Stimulated activated effector memory CD8-positive, alpha-beta T cell treated with anti-CD3 and anti-CD28 coated beads, Interleukin-12 subunit alpha, Interleukin-12 subunit beta, amount 100 ng/mL, for 72 hours (primary cell): ENCODE measurements at regions not wholly inside any gene's neighbourhood (a gene's known extent, or its start where the extent isn't known, plus 50 kb on each side); places are given as distances from the start of the nearest gene placed in this dataset.
"Not testable (repeated sequence)": the region's sequence is repeated elsewhere in the genome, so short reads cannot be mapped to it uniquely, and the experiment has no call there.

Experiments
- ATAC-seq: fragments of 150-1000 bp; cut with Tn5 transposase; 2 replicates; pipeline ENCODE4 v1.10.0; 2021
- DNase-seq, 2 donors: peaks; one replicate each; pipeline ENCODE4 v3.0.0; 2021 to 2022; ENCODE audit warnings: low spot score in 2 of 2
- H3K27ac Mint-ChIP-seq: one replicate; pipeline ENCODE4 v1.8.0; 2022; ENCODE audit warnings: mild to moderate bottlenecking, mixed read lengths
- H3K36me3 Mint-ChIP-seq: one replicate; pipeline ENCODE4 v1.8.0; 2022; ENCODE audit warnings: mild to moderate bottlenecking, mixed read lengths
- H3K4me1 Mint-ChIP-seq: one replicate; pipeline ENCODE4 v1.8.0; 2022; ENCODE audit warnings: mixed read lengths
- H3K4me3 Mint-ChIP-seq: one replicate; pipeline ENCODE4 v1.8.0; 2022; ENCODE audit warnings: mild to moderate bottlenecking, mixed read lengths
- H3K9me3 Mint-ChIP-seq: one replicate; pipeline ENCODE4 v1.8.0; 2022; ENCODE audit warnings: mixed read lengths

DNA sequence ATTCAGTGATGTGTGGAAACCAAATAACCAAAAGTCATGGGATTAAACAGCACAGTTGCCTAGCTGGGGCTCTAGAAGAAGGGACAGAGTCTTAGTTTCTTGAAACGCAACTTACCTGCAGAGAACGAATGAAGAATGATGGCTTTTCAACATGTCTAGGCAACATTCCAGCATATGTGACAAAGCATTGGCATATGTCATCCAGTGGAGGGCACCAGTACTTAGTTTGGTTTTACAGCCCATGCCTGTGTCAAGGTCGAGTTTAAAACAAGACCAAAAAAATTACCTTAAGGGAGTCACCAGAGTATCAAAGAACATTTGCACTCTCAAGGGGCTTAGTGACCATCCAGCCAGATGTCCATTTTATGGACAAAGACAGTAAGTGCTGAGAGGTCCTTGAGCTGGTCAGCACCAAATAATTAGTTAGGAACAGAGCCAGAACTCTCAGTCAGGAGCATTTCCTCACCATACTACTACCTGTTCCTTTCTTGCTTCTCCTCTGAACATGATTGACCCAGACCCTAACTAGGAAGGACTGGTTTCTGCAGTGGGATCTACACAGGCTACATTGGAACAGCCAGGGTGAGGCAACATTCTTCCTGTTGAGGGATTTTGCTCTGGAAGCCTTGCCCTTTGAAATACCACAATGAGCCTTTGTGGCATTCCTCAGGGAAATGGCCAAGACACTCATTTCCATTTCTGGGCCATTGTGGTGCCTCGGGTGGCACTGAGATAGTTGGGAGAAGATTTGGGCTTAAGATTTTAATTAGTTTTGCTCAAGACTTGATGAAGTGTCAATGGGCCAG lies 75.4 kb upstream of the ANKH start:
- no peak overlapping the region for H3K4me3 Mint-ChIP-seq
- no peaks in the 10 kb centered on the region for H3K36me3 Mint-ChIP-seq
- DNase-seq (no peak), ATAC-seq (peak; percentile 85)
- H3K4me1 Mint-ChIP-seq: no peaks in the 10 kb centered on the region
- no peaks in the 10 kb centered on the region for H3K9me3 Mint-ChIP-seq
- no peak overlapping the region for H3K27ac Mint-ChIP-seq

DNA sequence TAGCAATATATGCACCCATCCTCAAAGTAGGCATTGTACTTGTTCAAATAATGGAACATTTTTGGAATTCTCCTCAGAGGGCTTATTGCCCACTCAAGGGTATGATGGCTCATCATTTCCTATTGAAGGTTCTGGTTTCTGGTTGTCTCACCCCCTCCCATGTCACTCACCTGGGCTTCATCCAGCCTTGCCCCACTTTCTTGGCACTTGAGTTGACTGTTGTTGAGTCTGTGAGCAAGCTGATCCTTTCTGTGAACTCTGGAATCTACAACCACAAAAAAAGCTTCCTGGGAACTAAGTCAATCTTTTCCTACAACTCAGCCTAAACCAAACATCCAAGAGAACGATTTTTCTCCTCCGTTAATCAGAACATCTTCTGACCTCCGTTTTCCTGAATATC lies 73.9 kb upstream of the ANKH start:
- ATAC-seq (no peak), DNase-seq (no peak)
- Mint-ChIP-seq H3K4me1 (no peaks in the 10 kb centered on the region), H3K4me3 (no peak overlapping the region), H3K27ac (no peak overlapping the region), H3K36me3 (no peaks in the 10 kb centered on the region), H3K9me3 (no peaks in the 10 kb centered on the region)

DNA sequence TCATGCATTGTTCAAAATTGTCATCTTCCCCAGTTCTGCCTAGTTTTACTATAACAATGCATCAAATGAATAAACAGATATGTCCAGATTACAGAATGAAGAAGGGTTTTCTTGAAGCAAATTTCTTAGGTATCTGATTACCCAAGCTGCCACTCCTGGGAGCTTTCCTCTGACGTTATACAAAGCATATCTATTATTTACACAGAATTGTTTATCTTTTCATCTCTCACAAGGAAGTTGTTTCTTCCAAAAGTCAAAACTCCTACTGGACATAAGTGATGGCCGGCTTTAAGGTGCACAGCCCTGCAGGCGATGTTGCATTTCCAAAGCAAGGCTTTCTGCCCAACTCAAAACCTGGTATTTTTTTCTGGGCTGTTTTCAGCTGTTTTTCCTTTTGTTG lies 73.4 kb upstream of the ANKH start:
- Mint-ChIP-seq H3K36me3 (no peaks in the 10 kb centered on the region), H3K4me3 (no peak overlapping the region), H3K9me3 (no peaks in the 10 kb centered on the region), H3K4me1 (no peaks in the 10 kb centered on the region), H3K27ac (no peak overlapping the region)
- DNase-seq: no peak
- ATAC-seq: no peak

DNA sequence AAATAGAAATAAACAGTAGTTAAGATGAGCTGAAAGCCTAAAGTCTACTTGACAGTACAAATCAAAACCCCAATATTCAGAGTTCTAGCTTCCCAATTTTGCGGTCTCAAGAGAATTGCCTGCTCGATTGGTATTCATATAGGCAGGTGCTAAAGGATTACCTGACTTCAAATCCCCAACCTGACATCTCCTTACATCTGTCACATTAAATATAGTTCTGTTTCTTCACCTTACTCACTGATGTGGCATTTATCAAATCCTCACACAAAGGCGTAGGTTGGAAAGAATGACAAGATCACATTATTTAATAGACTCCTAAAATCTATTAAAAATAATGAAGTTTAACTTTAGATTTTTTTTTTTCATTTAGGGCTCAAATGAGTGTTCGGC lies 72.8 kb upstream of the ANKH start:
- no peaks in the 10 kb centered on the region for H3K9me3 Mint-ChIP-seq
- DNase-seq: no peak
- ATAC-seq: no peak

DNA sequence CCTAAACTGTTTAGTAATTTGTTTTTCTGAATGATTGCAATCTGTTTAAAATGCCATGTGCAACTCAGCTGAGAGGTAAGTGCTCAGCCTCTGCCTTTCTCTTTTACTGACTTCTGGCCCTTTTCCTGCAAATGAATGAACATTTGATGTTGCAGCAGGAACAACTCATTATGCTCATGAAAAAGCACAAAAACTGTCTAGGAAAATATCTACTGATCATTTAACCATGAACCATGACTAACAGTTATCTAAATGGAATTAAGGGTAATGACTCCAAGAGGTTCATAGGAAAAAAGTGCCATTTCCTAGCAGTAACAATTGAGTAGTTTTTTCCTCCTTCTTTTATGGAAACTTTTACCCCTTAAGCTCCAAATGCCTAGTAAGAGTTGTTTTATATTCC lies 70.6 kb upstream of the ANKH start:
- DNase-seq (no peak), ATAC-seq (no peak)
- no peak overlapping the region for H3K4me3 Mint-ChIP-seq
- no peaks in the 10 kb centered on the region for H3K4me1 Mint-ChIP-seq
- H3K36me3 Mint-ChIP-seq: no peaks in the 10 kb centered on the region
- H3K9me3 Mint-ChIP-seq: no peaks in the 10 kb centered on the region
- no peak overlapping the region for H3K27ac Mint-ChIP-seq

More for the DNA sequence above, 72.8 kb upstream of the ANKH start:
- no peaks in the 10 kb centered on the region for H3K4me1 Mint-ChIP-seq
- H3K4me3 Mint-ChIP-seq: no peak overlapping the region
- H3K27ac Mint-ChIP-seq: no peak overlapping the region
- H3K36me3 Mint-ChIP-seq: no peaks in the 10 kb centered on the region

DNA sequence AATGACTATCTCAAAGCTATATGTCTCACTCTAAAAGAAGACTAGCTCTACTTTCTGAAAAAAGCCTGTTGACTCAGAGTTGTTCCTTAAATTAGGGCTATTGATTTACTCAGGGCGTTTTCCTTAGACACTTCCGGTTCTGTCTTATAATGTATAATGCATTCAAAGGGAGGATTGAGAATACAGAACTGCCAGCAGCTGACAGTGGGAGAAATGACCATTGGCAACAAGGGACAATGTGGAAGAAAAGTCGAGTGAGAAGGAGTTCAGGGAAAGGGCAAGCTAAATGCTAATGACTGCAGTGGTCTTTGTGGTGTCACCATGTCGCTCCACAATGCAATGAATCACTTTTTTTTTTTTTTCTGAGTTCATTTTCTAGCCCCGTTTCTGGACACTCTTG lies 65.7 kb upstream of the ANKH start:
- H3K4me1 Mint-ChIP-seq: peaks cover 7% of the 10 kb centered on the region
- no peak overlapping the region for H3K27ac Mint-ChIP-seq
- no peak overlapping the region for H3K4me3 Mint-ChIP-seq
- DNase-seq (no peak), ATAC-seq (no peak)
- H3K36me3 Mint-ChIP-seq: no peaks in the 10 kb centered on the region
- H3K9me3 Mint-ChIP-seq: no peaks in the 10 kb centered on the region

DNA sequence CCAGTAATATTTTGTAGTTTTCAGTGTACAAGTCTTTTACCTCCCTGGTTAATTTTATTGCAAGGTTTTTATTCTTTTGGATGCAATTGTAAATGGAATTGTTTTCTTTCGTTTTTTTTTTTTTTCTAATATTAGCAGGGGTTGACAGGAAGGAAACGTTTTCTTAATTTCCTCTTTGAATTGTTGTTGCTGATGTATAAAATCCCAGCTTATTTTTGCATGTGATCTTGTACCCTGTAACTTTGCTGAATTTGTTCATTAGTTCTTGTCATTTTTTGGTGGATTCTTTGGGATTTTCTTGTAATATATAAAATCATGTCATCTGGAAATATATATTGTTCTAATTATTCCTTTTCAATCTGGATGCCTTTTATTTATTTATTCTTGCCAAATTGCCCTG lies 65.0 kb upstream of the ANKH start:
- no peak overlapping the region for H3K4me3 Mint-ChIP-seq
- no peaks in the 10 kb centered on the region for H3K9me3 Mint-ChIP-seq
- DNase-seq (no peak), ATAC-seq (no peak)
- no peaks in the 10 kb centered on the region for H3K36me3 Mint-ChIP-seq
- H3K27ac Mint-ChIP-seq: no peak overlapping the region
- peaks cover 7% of the 10 kb centered on the region for H3K4me1 Mint-ChIP-seq

DNA sequence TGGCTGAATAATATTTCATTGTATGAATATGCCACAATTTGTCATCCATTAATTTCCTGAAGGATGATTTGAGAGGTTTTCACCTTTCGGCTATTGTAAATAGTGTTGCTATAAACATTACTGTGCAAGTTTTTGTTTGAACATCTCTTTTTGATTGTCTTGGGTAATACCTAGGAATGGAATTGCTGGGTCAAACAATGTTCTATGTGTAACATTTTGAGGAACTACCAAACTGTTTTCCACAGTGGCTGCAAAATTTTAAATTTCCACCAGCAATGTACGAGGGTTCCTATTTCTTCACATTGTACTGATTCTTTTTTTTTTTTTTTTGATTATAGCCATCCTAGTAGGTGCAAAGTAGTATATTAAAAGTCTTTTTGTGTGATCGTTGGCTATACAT lies 63.8 kb upstream of the ANKH start:
- Mint-ChIP-seq H3K4me1 (peaks cover 7% of the 10 kb centered on the region), H3K36me3 (no peaks in the 10 kb centered on the region), H3K9me3 (no peaks in the 10 kb centered on the region), H3K27ac (no peak overlapping the region), H3K4me3 (no peak overlapping the region)
- no peak for DNase-seq
- ATAC-seq: no peak

DNA sequence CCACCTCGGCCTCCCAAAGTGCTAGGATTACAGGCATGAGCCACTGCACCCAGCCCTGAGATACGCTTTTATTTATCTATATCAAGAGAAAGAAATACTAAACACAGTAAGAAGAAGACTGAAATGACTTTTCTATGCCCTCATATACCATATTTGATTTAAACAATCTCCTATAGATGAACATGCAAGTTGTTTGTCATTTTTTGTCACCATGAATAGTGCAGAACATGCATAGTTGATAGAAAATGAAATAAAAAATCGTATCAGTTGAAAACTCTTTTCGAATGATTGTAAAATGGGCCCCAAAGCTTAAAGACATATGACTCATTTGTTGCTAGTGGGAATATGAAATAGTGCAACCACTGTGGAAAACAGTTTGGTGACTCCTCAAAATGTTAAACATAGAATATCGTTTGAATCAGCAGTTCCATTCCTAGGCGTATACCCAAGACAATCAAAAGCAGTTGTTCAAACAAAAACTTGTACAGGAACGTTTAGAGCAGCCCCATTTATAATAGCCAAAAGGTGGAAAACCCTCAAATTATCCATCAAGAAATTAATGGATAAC lies 61.4 kb upstream of the ANKH start:
- DNase-seq (no peak), ATAC-seq (peak; percentile 89)
- H3K4me1 Mint-ChIP-seq: peaks cover 7% of the 10 kb centered on the region
- H3K9me3 Mint-ChIP-seq: no peaks in the 10 kb centered on the region
- peak overlapping the region; percentile 6 for H3K27ac Mint-ChIP-seq
- H3K36me3 Mint-ChIP-seq: no peaks in the 10 kb centered on the region
- peak overlapping the region; percentile 5 for H3K4me3 Mint-ChIP-seq

DNA sequence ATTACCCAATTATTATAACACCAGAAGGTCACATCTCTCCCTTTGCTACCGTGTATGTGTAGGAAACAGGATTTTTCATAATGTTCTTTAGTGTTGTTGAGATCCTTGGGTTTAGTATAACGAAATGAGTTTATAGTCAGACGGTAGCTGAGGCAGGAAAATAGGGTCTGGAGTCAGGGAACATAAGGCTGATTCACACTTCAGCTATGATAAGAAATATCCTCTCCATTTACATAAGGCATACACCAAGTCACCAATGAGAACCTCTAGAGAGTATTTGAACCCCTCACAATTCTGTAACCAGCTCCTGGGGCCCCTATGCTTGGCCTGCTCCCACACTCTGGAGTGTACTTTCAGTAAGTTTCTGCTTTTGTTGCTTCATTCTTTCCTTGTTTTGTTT lies 58.9 kb upstream of the ANKH start:
- Mint-ChIP-seq H3K27ac (no peak overlapping the region), H3K36me3 (no peaks in the 10 kb centered on the region), H3K4me1 (peaks cover 18% of the 10 kb centered on the region), H3K4me3 (no peak overlapping the region), H3K9me3 (no peaks in the 10 kb centered on the region)
- no peak for ATAC-seq
- no peak for DNase-seq

DNA sequence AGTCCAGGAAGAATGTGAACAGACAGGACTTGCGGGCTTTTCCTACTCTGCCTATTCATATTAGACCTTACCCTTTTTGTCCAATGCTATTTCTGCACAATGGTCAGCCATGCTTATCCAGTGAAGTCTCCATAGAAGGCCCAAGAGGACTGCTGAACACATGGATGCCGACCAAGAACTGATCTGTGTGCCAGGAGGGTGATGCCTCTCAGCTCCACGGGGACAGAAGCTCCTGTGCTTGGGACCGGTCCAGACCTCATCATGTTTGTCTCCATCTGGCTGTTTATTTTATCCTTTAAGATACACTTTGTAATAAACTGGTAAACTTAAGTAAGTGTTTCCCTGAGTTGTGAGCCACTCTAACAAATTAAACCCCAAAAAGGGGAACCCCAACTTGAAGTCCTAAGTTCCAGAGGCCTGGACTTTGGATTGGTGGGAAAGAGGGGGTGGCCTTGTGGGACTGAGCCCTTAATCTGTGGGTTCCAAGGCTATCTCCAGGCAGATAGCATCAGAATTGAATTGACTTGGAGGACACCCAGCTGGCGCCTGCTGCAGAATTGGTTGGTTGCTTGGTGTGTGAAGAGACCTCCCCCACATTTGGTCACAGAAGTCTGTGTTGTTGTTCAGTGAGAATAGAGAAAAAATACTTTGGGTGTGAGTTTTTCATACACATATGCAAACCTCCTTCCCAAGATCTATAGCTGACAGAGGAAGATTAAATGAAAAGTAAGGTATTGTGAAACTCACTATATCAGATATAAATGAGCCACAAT lies 57.9 kb upstream of the ANKH start:
- Mint-ChIP-seq H3K4me1 (peaks cover 21% of the 10 kb centered on the region), H3K9me3 (no peaks in the 10 kb centered on the region), H3K36me3 (peaks cover 2% of the 10 kb centered on the region), H3K27ac (peak overlapping the region; percentile 2), H3K4me3 (no peak overlapping the region)
- no peak for ATAC-seq
- no peak for DNase-seq

DNA sequence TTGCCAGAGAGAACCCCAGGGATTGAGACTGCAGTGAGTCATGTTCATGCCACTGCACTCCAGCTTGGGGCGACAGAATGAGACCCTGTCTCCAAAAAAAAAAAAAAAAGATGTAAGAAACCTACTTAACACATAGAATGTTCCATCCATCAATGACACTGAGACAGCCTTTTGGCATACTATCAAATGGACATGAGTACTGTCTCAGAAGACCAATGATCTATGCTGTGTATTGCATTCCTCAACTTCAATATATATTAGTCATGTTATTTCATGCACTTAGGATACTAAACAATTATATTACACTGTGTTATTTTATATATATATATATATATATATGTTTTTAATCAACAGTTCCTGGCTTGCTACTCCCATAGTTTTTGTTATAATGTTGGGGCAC lies 57.1 kb upstream of the ANKH start:
- no peak for ATAC-seq
- no peak overlapping the region for H3K4me3 Mint-ChIP-seq
- peaks cover 23% of the 10 kb centered on the region for H3K4me1 Mint-ChIP-seq

DNA sequence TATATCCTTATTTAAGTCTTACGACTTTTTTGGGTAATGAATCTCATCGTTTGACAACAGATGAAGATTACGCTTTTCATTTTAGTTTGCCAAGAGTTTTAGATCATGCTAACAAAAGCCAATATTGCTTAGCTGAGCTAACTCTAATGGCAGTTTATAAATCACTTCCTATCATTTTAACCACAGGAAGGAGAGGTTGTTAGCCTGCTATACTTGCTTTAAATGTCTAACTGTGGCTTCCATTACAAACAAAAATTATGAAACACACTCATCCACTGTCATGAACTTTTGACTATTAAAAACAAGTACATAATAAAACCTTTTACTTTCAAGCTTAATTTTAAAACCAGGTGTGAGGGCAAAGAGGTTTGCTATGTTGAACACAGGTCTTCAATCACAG lies 53.7 kb upstream of the ANKH start:
- ATAC-seq (no peak), DNase-seq (no peak)
- Mint-ChIP-seq H3K27ac (peak overlapping the region; percentile 67), H3K4me3 (peak overlapping the region; percentile 37), H3K36me3 (peaks cover 6% of the 10 kb centered on the region), H3K9me3 (no peaks in the 10 kb centered on the region), H3K4me1 (peaks cover 22% of the 10 kb centered on the region)

More for the DNA sequence above, 57.1 kb upstream of the ANKH start:
- no peaks in the 10 kb centered on the region for H3K9me3 Mint-ChIP-seq
- no peak for DNase-seq
- peaks cover 6% of the 10 kb centered on the region for H3K36me3 Mint-ChIP-seq
- H3K27ac Mint-ChIP-seq: peak overlapping the region; percentile 2

DNA sequence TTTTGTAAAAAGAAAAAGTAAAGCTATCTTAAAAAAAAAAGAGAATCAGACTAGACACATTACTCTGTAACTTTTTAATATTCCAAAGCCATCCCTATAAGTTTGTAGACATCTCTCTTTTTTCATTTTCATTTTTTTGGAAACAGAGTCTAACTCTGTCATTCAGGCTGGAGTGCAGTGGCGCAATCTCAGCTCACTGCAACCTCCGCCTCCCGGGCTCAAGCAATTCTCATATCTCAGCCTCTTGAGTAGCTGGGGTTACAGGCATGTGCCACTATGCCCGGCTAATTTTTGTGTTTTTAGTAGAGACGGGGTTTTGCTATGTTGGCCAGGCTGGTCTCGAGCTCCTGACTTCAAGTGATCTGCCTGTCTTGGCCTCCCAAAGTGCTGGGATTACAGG lies 51.4 kb upstream of the ANKH start:
- not testable (repeated sequence) for H3K9me3 Mint-ChIP-seq, H3K36me3 Mint-ChIP-seq, H3K4me3 Mint-ChIP-seq, DNase-seq, H3K27ac Mint-ChIP-seq, ATAC-seq
- peaks cover 30% of the 10 kb centered on the region for H3K4me1 Mint-ChIP-seq

DNA sequence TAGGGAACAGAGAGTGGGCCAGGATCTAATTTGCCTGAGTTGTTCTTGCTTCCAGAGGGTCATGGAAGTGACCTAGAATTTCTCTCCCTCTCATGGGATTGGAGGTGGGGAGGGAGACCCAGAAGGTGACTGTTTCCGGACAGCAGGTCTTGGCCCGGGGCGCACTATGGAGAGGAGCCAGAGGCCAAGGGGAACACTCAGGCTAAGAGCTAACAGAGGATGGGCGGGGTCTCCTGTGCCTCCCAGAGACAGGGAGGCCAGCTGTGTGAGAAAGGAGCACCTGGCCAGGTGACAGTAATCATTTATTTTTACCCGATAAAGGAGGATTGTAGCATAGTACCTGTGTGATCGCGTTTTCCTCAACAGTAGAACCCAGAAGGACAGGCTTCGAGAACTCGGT lies 50.9 kb upstream of the ANKH start:
- H3K4me3 Mint-ChIP-seq: no peak overlapping the region
- ATAC-seq: no peak
- H3K36me3 Mint-ChIP-seq: peaks cover 6% of the 10 kb centered on the region
- peaks cover 30% of the 10 kb centered on the region for H3K4me1 Mint-ChIP-seq
- no peak for DNase-seq
- H3K27ac Mint-ChIP-seq: no peak overlapping the region
- H3K9me3 Mint-ChIP-seq: no peaks in the 10 kb centered on the region
